GM18873 (cell line): ENCODE measurements at regions not wholly inside any gene's neighbourhood (a gene's known extent, or its start where the extent isn't known, plus 50 kb on each side); places are given as distances from the start of the nearest gene placed in this dataset.

Source experiments
- ATAC-seq: cut with Tn5 transposase; IDR thresholded peaks from one replicate; pipeline ENCODE4 v1.9.1; 2021; ENCODE audit warnings: mild to moderate bottlenecking, moderate library complexity, moderate number of reproducible peaks; ENCODE audit not compliant: unreplicated experiment, low FRiP score

GRCh38 chr6:137434640-137435039 is 59.6 kb downstream of the OLIG3 start:
- no peak for ATAC-seq

GRCh38 chr6:137432054-137432611 is 62.1 kb downstream of the OLIG3 start:
- peak; percentile 54 for ATAC-seq

GRCh38 chr6:137430954-137431353 is 63.2 kb downstream of the OLIG3 start:
- ATAC-seq: no peak

GRCh38 chr6:137427656-137428290 is 66.4 kb downstream of the OLIG3 start:
- ATAC-seq: no peak

GRCh38 chr6:137426007-137426689 is 68.0 kb downstream of the OLIG3 start:
- ATAC-seq: no peak

GRCh38 chr6:137424251-137424650 is 69.9 kb downstream of the OLIG3 start:
- ATAC-seq: no peak

GRCh38 chr6:137423451-137424168 is 70.6 kb downstream of the OLIG3 start:
- no peak for ATAC-seq

- ATAC-seq: no peak
These were observed 76.8 kb downstream of the OLIG3 start for GRCh38 chr6:137417396-137417795.

GRCh38 chr6:137416376-137417109 is 77.7 kb downstream of the OLIG3 start:
- ATAC-seq: no peak

- no peak for ATAC-seq
These were observed 78.4 kb downstream of the OLIG3 start for GRCh38 chr6:137415834-137416190.

GRCh38 chr6:137415127-137415833 is 78.9 kb downstream of the OLIG3 start:
- ATAC-seq: peak; percentile 78

- ATAC-seq: no peak
These were observed 79.6 kb downstream of the OLIG3 start for GRCh38 chr6:137414599-137414998.

- ATAC-seq: no peak
These were observed 80.7 kb downstream of the OLIG3 start for GRCh38 chr6:137413482-137413881.

- ATAC-seq: no peak
These were observed 81.6 kb downstream of the OLIG3 start for GRCh38 chr6:137412562-137412961.

- no peak for ATAC-seq
These were observed 84.9 kb downstream of the OLIG3 start for GRCh38 chr6:137409266-137409777.

GRCh38 chr6:137407816-137408215 is 86.4 kb downstream of the OLIG3 start:
- ATAC-seq: no peak

GRCh38 chr6:137405806-137406205 is 88.4 kb downstream of the OLIG3 start:
- ATAC-seq: no peak

GRCh38 chr6:137403855-137404254 is 90.3 kb downstream of the OLIG3 start:
- no peak for ATAC-seq

- ATAC-seq: no peak
These were observed 90.8 kb downstream of the OLIG3 start for GRCh38 chr6:137403443-137403842.

GRCh38 chr6:137402143-137402680 is 92.0 kb downstream of the OLIG3 start:
- no peak for ATAC-seq
